Neural progenitor cell (in vitro differentiated cells): ENCODE measurements at regions not wholly inside any gene's neighbourhood (a gene's known extent, or its start where the extent isn't known, plus 50 kb on each side); places are given as distances from the start of the nearest gene placed in this dataset.

Experiments used
- CTCF ChIP-seq: fragments of 200-600 bp; sonication (generic); IDR thresholded peaks from 2 replicates; pipeline ENCODE4 v1.5.1; 2017; ENCODE audit warnings: antibody characterized with exemption, mild to moderate bottlenecking
- EZH2phosphoT487 ChIP-seq: fragments of 200-600 bp; sonication (generic); IDR thresholded peaks from 2 replicates; pipeline ENCODE4 v1.6.1; 2017; ENCODE audit warnings: antibody characterized with exemption

GRCh38 chr1:208977638-208978256, 605.8 kb upstream of the CAMK1G start:
- TF ChIP-seq CTCF (no peak), EZH2phosphoT487 (no peak)
